ENCODE measurements at regions not wholly inside any gene's neighbourhood (a gene's known extent, or its start where the extent isn't known, plus 50 kb on each side); places are given as distances from the start of the nearest gene placed in this dataset.

DNA sequence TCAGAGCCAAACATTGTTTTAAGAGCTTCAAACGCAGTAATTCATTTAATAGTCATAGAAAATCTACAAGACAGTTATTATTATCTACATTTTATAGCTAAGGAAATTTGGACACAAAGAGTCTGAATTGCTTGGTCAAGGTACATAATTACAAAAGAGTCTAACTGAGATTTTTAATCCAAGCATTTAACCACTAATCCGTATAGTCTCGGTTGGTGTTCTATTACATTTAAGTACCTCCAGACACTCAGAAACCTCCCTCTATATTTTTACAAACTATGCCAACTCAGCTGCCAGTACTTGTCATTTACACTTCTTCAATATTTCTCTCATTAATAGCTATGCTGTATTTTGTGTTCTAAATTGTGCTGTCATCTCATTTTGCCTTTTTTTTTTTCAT, 240.2 kb upstream of the PLSCR5 start:
- Histone ChIP-seq H3K4me1 (ENCODE audit: control insufficient read depth, insufficient read depth, low read length) (no peaks in the 10 kb centered on the region), H4K20me1 (ENCODE audit: control insufficient read depth, insufficient read depth) (no peaks in the 10 kb centered on the region), H3K4me3 (no peak overlapping the region), H3K79me2 (ENCODE audit: control insufficient read depth, insufficient read depth, low read length) (no peaks in the 10 kb centered on the region), H3K27me3 (replicated peaks in 1 of 2; ENCODE audit: control insufficient read depth in 2 of 2, insufficient read depth in 2 of 2, low read length in 1 of 2) (no peaks in the 10 kb centered on the region; a peak in 1 of 4 replicates), H3K27ac (ENCODE audit: control insufficient read depth, insufficient read depth) (no peak overlapping the region), H3K9ac (ENCODE audit: control insufficient read depth, insufficient read depth, low read length) (no peak overlapping the region), H3K36me3 (ENCODE audit: control insufficient read depth in 2 of 2, insufficient read depth in 2 of 2, low read length in 1 of 2) (no peaks in the 10 kb centered on the region), H2AFZ (ENCODE audit: control insufficient read depth, low read depth, low read length) (no peak overlapping the region), H3K9me3 (replicated peaks; ENCODE audit: control insufficient read depth, insufficient read depth, low read length) (no peaks in the 10 kb centered on the region), H3K4me2 (ENCODE audit: control insufficient read depth, insufficient read depth) (no peak overlapping the region)
- no peak for TF ChIP-seq STAT1 (conservative IDR thresholded peaks at IDR 0.05)
- DNase-seq (ENCODE audit: low read depth, low spot score) = no peak
- intact Hi-C loops (cut with micrococcal nuclease; ENCODE audit: unreplicated experiment) = no loop called here
- CTCF ChIA-PET = no interaction called here
- WGBS (ENCODE audit: insufficient coverage, insufficient replicate concordance, low lambda C conversion rate, missing lambda C conversion rate) = 30% methylated on average over 3 of the region's 3 CpGs
- FAIRE-seq = no peak
- no peak for ATAC-seq
- no TSS peak for BruUV-seq (replicated peaks)
- POLR2A ChIA-PET = no interaction called here
- in situ Hi-C loops (cut with MboI) = no loop called here
- RAD21 ChIA-PET (ENCODE audit: unreplicated experiment) = no interaction called here
- SMC1A ChIA-PET (ENCODE audit: uncharacterized antibody, unreplicated experiment) = no interaction called here

DNA sequence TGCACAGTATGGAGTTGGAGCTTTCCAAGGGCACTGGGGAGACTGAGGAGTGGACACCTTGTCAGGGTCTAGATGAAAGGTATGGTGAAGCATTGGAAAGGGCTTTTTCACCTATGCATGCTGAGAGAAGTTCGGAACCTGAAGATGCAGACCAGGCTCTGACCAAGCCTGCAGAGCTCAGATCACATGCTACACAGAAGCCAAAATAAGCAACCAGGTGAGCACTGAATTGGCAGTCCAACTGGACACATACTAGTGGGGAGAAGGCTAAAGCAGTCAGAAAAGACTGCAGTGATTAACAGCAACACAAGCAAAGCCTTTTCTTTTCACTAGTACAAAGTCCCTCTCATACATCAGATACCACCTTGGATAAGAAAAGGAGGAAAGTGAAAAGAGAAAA, 238.3 kb upstream of the PLSCR5 start:
- WGBS (ENCODE audit: insufficient coverage, insufficient replicate concordance, low lambda C conversion rate, missing lambda C conversion rate) = 0% methylated on average over 1 of the region's 1 CpG
- H3K27me3 ChIP-seq (replicated peaks in 1 of 2; ENCODE audit: control insufficient read depth in 2 of 2, insufficient read depth in 2 of 2, low read length in 1 of 2) = no peaks in the 10 kb centered on the region; a peak in 1 of 4 replicates
- in situ Hi-C loops (cut with MboI) = no loop called here
- no peaks in the 10 kb centered on the region for H3K36me3 ChIP-seq (ENCODE audit: control insufficient read depth in 2 of 2, insufficient read depth in 2 of 2, low read length in 1 of 2)
- H3K9me3 ChIP-seq (replicated peaks; ENCODE audit: control insufficient read depth, insufficient read depth, low read length) = no peaks in the 10 kb centered on the region
- H3K4me2 ChIP-seq (ENCODE audit: control insufficient read depth, insufficient read depth) = no peak overlapping the region
- no peaks in the 10 kb centered on the region for H4K20me1 ChIP-seq (ENCODE audit: control insufficient read depth, insufficient read depth)
- no peak overlapping the region for H3K4me3 ChIP-seq
- ATAC-seq (no peak), DNase-seq (ENCODE audit: low read depth, low spot score) (no peak), FAIRE-seq (no peak)
- POLR2A ChIA-PET = no interaction called here
- no peak overlapping the region for H3K27ac ChIP-seq (ENCODE audit: control insufficient read depth, insufficient read depth)
- SMC1A ChIA-PET (ENCODE audit: uncharacterized antibody, unreplicated experiment) = no interaction called here
- H3K79me2 ChIP-seq (ENCODE audit: control insufficient read depth, insufficient read depth, low read length) = no peaks in the 10 kb centered on the region
- H3K9ac ChIP-seq (ENCODE audit: control insufficient read depth, insufficient read depth, low read length) = no peak overlapping the region
- RAD21 ChIA-PET (ENCODE audit: unreplicated experiment) = no interaction called here
- no peaks in the 10 kb centered on the region for H3K4me1 ChIP-seq (ENCODE audit: control insufficient read depth, insufficient read depth, low read length)
- intact Hi-C loops (cut with micrococcal nuclease; ENCODE audit: unreplicated experiment) = no loop called here
- CTCF ChIA-PET = no interaction called here
- BruUV-seq (replicated peaks) = no TSS peak
- H2AFZ ChIP-seq (ENCODE audit: control insufficient read depth, low read depth, low read length) = no peak overlapping the region
- TF ChIP-seq ZNF384 (IDR thresholded peaks at IDR 0.05; ENCODE audit: borderline replicate concordance, low read depth, low read length) (no peak), CHD4 (IDR thresholded peaks at IDR 0.05) (no peak), ATF7 (IDR thresholded peaks at IDR 0.05; ENCODE audit: low read depth) (no peak), RCOR1 (conservative IDR thresholded peaks at IDR 0.05; ENCODE audit: low read depth, low read length) (no peak), IRF4 (IDR thresholded peaks at IDR 0.05; ENCODE audit: low read depth, low read length) (no peak), POLR2A (IDR thresholded peaks at IDR 0.05; ENCODE audit: low read depth, low read length) (no peak), NFIC (IDR thresholded peaks at IDR 0.05; ENCODE audit: low read depth, low read length) (no peak), SREBF1 (IDR thresholded peaks at IDR 0.05; ENCODE audit: low read length) (no peak)
- TF ChIP-seq, protein P1, sequence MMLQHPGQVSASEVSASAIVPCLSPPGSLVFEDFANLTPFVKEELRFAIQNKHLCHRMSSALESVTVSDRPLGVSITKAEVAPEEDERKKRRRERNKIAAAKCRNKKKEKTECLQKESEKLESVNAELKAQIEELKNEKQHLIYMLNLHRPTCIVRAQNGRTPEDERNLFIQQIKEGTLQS (IDR thresholded peaks at IDR 0.05; ENCODE audit: borderline replicate concordance, extremely low read depth, low read depth, low read length) = no peak
- TF ChIP-seq, protein P2, sequence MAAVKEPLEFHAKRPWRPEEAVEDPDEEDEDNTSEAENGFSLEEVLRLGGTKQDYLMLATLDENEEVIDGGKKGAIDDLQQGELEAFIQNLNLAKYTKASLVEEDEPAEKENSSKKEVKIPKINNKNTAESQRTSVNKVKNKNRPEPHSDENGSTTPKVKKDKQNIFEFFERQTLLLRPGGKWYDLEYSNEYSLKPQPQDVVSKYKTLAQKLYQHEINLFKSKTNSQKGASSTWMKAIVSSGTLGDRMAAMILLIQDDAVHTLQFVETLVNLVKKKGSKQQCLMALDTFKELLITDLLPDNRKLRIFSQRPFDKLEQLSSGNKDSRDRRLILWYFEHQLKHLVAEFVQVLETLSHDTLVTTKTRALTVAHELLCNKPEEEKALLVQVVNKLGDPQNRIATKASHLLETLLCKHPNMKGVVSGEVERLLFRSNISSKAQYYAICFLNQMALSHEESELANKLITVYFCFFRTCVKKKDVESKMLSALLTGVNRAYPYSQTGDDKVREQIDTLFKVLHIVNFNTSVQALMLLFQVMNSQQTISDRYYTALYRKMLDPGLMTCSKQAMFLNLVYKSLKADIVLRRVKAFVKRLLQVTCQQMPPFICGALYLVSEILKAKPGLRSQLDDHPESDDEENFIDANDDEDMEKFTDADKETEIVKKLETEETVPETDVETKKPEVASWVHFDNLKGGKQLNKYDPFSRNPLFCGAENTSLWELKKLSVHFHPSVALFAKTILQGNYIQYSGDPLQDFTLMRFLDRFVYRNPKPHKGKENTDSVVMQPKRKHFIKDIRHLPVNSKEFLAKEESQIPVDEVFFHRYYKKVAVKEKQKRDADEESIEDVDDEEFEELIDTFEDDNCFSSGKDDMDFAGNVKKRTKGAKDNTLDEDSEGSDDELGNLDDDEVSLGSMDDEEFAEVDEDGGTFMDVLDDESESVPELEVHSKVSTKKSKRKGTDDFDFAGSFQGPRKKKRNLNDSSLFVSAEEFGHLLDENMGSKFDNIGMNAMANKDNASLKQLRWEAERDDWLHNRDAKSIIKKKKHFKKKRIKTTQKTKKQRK (IDR thresholded peaks at IDR 0.05; ENCODE audit: low read depth, low read length) = no peak
- TF ChIP-seq, protein P3, sequence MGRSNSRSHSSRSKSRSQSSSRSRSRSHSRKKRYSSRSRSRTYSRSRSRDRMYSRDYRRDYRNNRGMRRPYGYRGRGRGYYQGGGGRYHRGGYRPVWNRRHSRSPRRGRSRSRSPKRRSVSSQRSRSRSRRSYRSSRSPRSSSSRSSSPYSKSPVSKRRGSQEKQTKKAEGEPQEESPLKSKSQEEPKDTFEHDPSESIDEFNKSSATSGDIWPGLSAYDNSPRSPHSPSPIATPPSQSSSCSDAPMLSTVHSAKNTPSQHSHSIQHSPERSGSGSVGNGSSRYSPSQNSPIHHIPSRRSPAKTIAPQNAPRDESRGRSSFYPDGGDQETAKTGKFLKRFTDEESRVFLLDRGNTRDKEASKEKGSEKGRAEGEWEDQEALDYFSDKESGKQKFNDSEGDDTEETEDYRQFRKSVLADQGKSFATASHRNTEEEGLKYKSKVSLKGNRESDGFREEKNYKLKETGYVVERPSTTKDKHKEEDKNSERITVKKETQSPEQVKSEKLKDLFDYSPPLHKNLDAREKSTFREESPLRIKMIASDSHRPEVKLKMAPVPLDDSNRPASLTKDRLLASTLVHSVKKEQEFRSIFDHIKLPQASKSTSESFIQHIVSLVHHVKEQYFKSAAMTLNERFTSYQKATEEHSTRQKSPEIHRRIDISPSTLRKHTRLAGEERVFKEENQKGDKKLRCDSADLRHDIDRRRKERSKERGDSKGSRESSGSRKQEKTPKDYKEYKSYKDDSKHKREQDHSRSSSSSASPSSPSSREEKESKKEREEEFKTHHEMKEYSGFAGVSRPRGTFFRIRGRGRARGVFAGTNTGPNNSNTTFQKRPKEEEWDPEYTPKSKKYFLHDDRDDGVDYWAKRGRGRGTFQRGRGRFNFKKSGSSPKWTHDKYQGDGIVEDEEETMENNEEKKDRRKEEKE (IDR thresholded peaks at IDR 0.05) = no peak
